RWPE1 (cell line): ENCODE measurements at regions not wholly inside any gene's neighbourhood (a gene's known extent, or its start where the extent isn't known, plus 50 kb on each side); places are given as distances from the start of the nearest gene placed in this dataset.
"Not testable (repeated sequence)": the region's sequence is repeated elsewhere in the genome, so short reads cannot be mapped to it uniquely, and the experiment has no call there.

ENCODE experiments used
- CTCF ChIA-PET: fragments of 350-600 bp; sonication (Branson Sonifier 250); formaldehyde crosslinking; extraction: SDS; loops from one replicate; lab custom pipeline; 2021; lab: Yijun Ruan, JAX
- POLR2A ChIA-PET: fragments of 400-600 bp; formaldehyde crosslinking; extraction: SDS; loops from one replicate; lab custom pipeline; 2020; ENCODE audit warnings: antibody characterized with exemption; ENCODE audit not compliant: low non-redundant PET; lab: Yijun Ruan, JAX
- DNase-seq: peaks from one replicate; pipeline ENCODE4 v3.0.0; 2012; ENCODE audit warnings: low spot score
- H3K27ac ChIP-seq: fragments of 450-650 bp; 2 replicates; pipeline ENCODE4 v1.5.1; 2017
- CTCF ChIP-seq: fragments of 450-650 bp; conservative IDR thresholded peaks from 2 replicates; pipeline ENCODE4 v1.5.1; 2017; ENCODE audit warnings: low read depth, mild to moderate bottlenecking

GRCh38 chr6:84568971-84569370 lies 195.4 kb downstream of the TBX18 start:
- no peak for DNase-seq

DNA sequence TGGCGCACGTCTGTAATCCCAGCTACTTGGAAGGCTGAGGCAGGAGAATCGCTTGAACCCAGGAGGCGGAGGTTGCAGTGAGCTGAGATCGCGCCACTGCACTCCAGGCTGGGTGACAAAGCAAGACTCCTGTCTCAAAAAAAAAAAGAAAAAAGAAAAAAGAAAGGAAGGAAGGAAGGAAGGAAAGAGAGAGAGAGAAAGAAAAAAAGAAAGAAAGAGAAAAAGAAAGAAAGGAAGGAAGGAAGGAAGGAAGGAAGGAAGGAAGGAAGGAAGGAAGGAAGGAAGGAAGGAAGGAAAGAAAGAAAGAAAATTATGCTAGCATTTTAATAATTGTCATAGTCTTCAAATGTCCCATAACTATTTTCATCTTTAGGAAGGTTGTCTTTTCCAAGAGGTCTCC lies 198.7 kb downstream of the TBX18 start:
- H3K27ac ChIP-seq, POLR2A ChIA-PET, CTCF ChIA-PET, DNase-seq: not testable (repeated sequence)

More at GRCh38 chr6:84568971-84569370, 195.4 kb downstream of the TBX18 start:
- ChIA-PET CTCF (no interaction called here), POLR2A (no interaction called here)
- H3K27ac ChIP-seq, result no peak overlapping the region
- TF ChIP-seq CTCF, result no peak

GRCh38 chr6:84560436-84561390 lies 203.7 kb downstream of the TBX18 start:
- CTCF ChIA-PET, result no interaction called here
- DNase-seq, result no peak
- POLR2A ChIA-PET, result no interaction called here
- no peak for TF ChIP-seq CTCF
- H3K27ac ChIP-seq, result no peak overlapping the region

- TF ChIP-seq CTCF, result no peak
- POLR2A ChIA-PET, result no interaction called here
Observed at GRCh38 chr6:84556541-84557335, 207.7 kb downstream of the TBX18 start.

GRCh38 chr6:84554706-84555105 lies 209.7 kb downstream of the TBX18 start:
- DNase-seq, result no peak
- ChIA-PET POLR2A (no interaction called here), CTCF (no interaction called here)
- no peak for TF ChIP-seq CTCF
- no peak overlapping the region for H3K27ac ChIP-seq

More at GRCh38 chr6:84556541-84557335, 207.7 kb downstream of the TBX18 start:
- no peak overlapping the region for H3K27ac ChIP-seq
- DNase-seq, result no peak
- CTCF ChIA-PET, result no interaction called here

GRCh38 chr6:84554074-84554473 lies 210.3 kb downstream of the TBX18 start:
- ChIA-PET POLR2A (no interaction called here), CTCF (no interaction called here)
- no peak for DNase-seq
- no peak overlapping the region for H3K27ac ChIP-seq
- TF ChIP-seq CTCF, result no peak
